Cardiac fibroblast (primary cell): ENCODE measurements at regions not wholly inside any gene's neighbourhood (a gene's known extent, or its start where the extent isn't known, plus 50 kb on each side); places are given as distances from the start of the nearest gene placed in this dataset.

Experiments used
- DNase-seq, 2 donors: peaks; one replicate each; pipeline versions ENCODE4 v3.0.0 to v3.0.0-alpha.2; 2010; ENCODE audit warnings: low read depth in 2 of 2
- H3K4me3 ChIP-seq, 2 donors: replicated peaks in 1 of 2; 1 replicate in 1 of 2; 2 replicates in 1 of 2; pipeline ENCODE4 v1.5.1; 2011; ENCODE audit warnings: low read depth in 2 of 2, low read length in 2 of 2, mild to moderate bottlenecking in 2 of 2, moderate library complexity in 1 of 2
- CTCF ChIP-seq: IDR thresholded peaks from one replicate; pipeline ENCODE4 v1.5.1; 2011; ENCODE audit warnings: low read depth, mild to moderate bottlenecking, low read length, inconsistent platforms

- no peak for TF ChIP-seq CTCF
- H3K4me3 ChIP-seq: no peak overlapping the region
- no peak for DNase-seq
Observed at GRCh38 chr7:90094030-90094429, 60.2 kb upstream of the STEAP1 start.
